NCI-H2196 (cell line): ENCODE measurements at regions not wholly inside any gene's neighbourhood (a gene's known extent, or its start where the extent isn't known, plus 50 kb on each side); places are given as distances from the start of the nearest gene placed in this dataset.
"Not testable (repeated sequence)": the region's sequence is repeated elsewhere in the genome, so short reads cannot be mapped to it uniquely, and the experiment has no call there.

Experiments used
- DNase-seq: peaks from one replicate; lab custom pipeline; 2025; ENCODE audit not compliant: unreplicated experiment; lab: John Stamatoyannopoulos, UW

GRCh38 chr6:113017353-113017752, 670.2 kb downstream of the RFPL4B start:
- no peak for DNase-seq

GRCh38 chr6:113018351-113019151, 671.4 kb downstream of the RFPL4B start:
- no peak for DNase-seq

- DNase-seq, result no peak
Observed at GRCh38 chr6:113019176-113019575, 672.0 kb downstream of the RFPL4B start.

GRCh38 chr6:113027780-113028179, 680.6 kb downstream of the RFPL4B start:
- DNase-seq, result no peak

GRCh38 chr6:113029161-113029560, 682.0 kb downstream of the RFPL4B start:
- not testable (repeated sequence) for DNase-seq

- DNase-seq, result peak; percentile 40
Observed at GRCh38 chr6:113031591-113032238, 684.6 kb downstream of the RFPL4B start.

GRCh38 chr6:113039005-113039404, 691.9 kb downstream of the RFPL4B start:
- no peak for DNase-seq

GRCh38 chr6:113047148-113047547, 700.0 kb downstream of the RFPL4B start:
- DNase-seq, result no peak

- no peak for DNase-seq
Observed at GRCh38 chr6:113047932-113048331, 700.8 kb downstream of the RFPL4B start.

- no peak for DNase-seq
Observed at GRCh38 chr6:113048741-113049140, 701.6 kb downstream of the RFPL4B start.

- no peak for DNase-seq
Observed at GRCh38 chr6:113049190-113049589, 702.1 kb downstream of the RFPL4B start.

GRCh38 chr6:113050010-113050858, 703.1 kb downstream of the RFPL4B start:
- DNase-seq, result no peak

GRCh38 chr6:113050979-113051378, 703.8 kb downstream of the RFPL4B start:
- no peak for DNase-seq

- no peak for DNase-seq
Observed at GRCh38 chr6:113052506-113052905, 705.4 kb downstream of the RFPL4B start.

GRCh38 chr6:113055061-113055460, 707.9 kb downstream of the RFPL4B start:
- DNase-seq, result no peak

GRCh38 chr6:113055998-113056397, 708.9 kb downstream of the RFPL4B start:
- DNase-seq, result no peak

- no peak for DNase-seq
Observed at GRCh38 chr6:113057567-113058053, 710.5 kb downstream of the RFPL4B start.

GRCh38 chr6:113060664-113061063, 713.5 kb downstream of the RFPL4B start:
- DNase-seq, result no peak

GRCh38 chr6:113065611-113066010, 718.5 kb downstream of the RFPL4B start:
- DNase-seq, result no peak

- DNase-seq, result no peak
Observed at GRCh38 chr6:113067612-113068275, 720.6 kb downstream of the RFPL4B start.

GRCh38 chr6:113068570-113068969, 721.4 kb downstream of the RFPL4B start:
- DNase-seq, result no peak
